ENCODE measurements at regions not wholly inside any gene's neighbourhood (a gene's known extent, or its start where the extent isn't known, plus 50 kb on each side); places are given as distances from the start of the nearest gene placed in this dataset.

- no peak for TF ChIP-seq RFX5 (IDR thresholded peaks at IDR 0.05)
- no peaks in the 10 kb centered on the region for H3K9me3 ChIP-seq
- ChIA-PET CTCF (no interaction called here), POLR2A (no interaction called here)
- FAIRE-seq (no peak), DNase-seq (ENCODE audit: low read depth in 1 of 2, low spot score in 1 of 2) (no peak), ATAC-seq (no peak)
- H3K4me3 ChIP-seq = no peak overlapping the region
- no peak overlapping the region for H3K27ac ChIP-seq
- H3K4me2 ChIP-seq = no peak overlapping the region
- H3K4me1 ChIP-seq = no peaks in the 10 kb centered on the region
- 24% methylated on average over 8 of the region's 10 CpGs for WGBS (ENCODE audit: missing lambda C conversion rate)
Measured at GRCh38 chr11:97973352-97973857, 1047.3 kb upstream of the CNTN5 start.

GRCh38 chr11:97974798-97975498 is 1045.8 kb upstream of the CNTN5 start:
- ChIA-PET POLR2A (interaction anchor here (0.7 kb wide), 1 partner anchor 432 kb away, joined by 4 read pairs; no protein-coding TSS in a partner anchor), CTCF (no interaction called here)
- no peak overlapping the region for H3K4me2 ChIP-seq
- ATAC-seq = no peak
- DNase-seq (ENCODE audit: low read depth in 1 of 2, low spot score in 1 of 2) = no peak
- TF ChIP-seq ZNF302 (CRISPR knock-in tag; IDR thresholded peaks at IDR 0.05) (no peak), EHF (CRISPR knock-in tag; IDR thresholded peaks at IDR 0.05) (no peak), FOSB (CRISPR knock-in tag; IDR thresholded peaks at IDR 0.05) (no peak), EHMT2 (IDR thresholded peaks at IDR 0.05; ENCODE audit: low read depth) (no peak), CHD4 (IDR thresholded peaks at IDR 0.05; ENCODE audit: borderline replicate concordance) (no peak)
- TF ChIP-seq, protein P1, sequence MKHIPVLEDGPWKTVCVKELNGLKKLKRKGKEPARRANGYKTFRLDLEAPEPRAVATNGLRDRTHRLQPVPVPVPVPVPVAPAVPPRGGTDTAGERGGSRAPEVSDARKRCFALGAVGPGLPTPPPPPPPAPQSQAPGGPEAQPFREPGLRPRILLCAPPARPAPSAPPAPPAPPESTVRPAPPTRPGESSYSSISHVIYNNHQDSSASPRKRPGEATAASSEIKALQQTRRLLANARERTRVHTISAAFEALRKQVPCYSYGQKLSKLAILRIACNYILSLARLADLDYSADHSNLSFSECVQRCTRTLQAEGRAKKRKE (CRISPR knock-in tag; IDR thresholded peaks at IDR 0.05; ENCODE audit: low read depth) = no peak
- no peak overlapping the region for H3K27ac ChIP-seq
- H3K9me3 ChIP-seq = no peaks in the 10 kb centered on the region
- H3K4me3 ChIP-seq = no peak overlapping the region
- FAIRE-seq = no peak
- WGBS (ENCODE audit: missing lambda C conversion rate) = 0% methylated on average over 1 of the region's 1 CpG
- no peaks in the 10 kb centered on the region for H3K4me1 ChIP-seq

- no peaks in the 10 kb centered on the region for H3K4me1 ChIP-seq
- no peaks in the 10 kb centered on the region for H3K9me3 ChIP-seq
- DNase-seq (ENCODE audit: low read depth in 1 of 2, low spot score in 1 of 2) = no peak
- WGBS (ENCODE audit: missing lambda C conversion rate) = 0% methylated on average over 1 of the region's 1 CpG
- H3K27ac ChIP-seq = no peak overlapping the region
- ChIA-PET CTCF (no interaction called here), POLR2A (no interaction called here)
- no peak for ATAC-seq
- H3K4me3 ChIP-seq = no peak overlapping the region
- FAIRE-seq = no peak
- TF ChIP-seq MAFK (IDR thresholded peaks at IDR 0.05; ENCODE audit: partially characterized antibody) (peak; percentile 38), CBX2 (IDR thresholded peaks at IDR 0.05; ENCODE audit: borderline replicate concordance, low read depth) (no peak), JUNB (IDR thresholded peaks at IDR 0.05) (no peak), FOSL2 (IDR thresholded peaks at IDR 0.05) (no peak), FOSL2 (CRISPR knock-in tag; IDR thresholded peaks at IDR 0.05) (no peak), ZC3H11A (IDR thresholded peaks at IDR 0.05) (no peak), ESRRA (IDR thresholded peaks at IDR 0.05; ENCODE audit: borderline replicate concordance, low read length) (no peak)
- H3K4me2 ChIP-seq = no peak overlapping the region
Measured at GRCh38 chr11:97977726-97978125, 1043.0 kb upstream of the CNTN5 start.

- no peak for ATAC-seq
- POLR2A ChIA-PET = no interaction called here
Measured at GRCh38 chr11:97979741-97980140, 1041.0 kb upstream of the CNTN5 start.

More at GRCh38 chr11:97979741-97980140, 1041.0 kb upstream of the CNTN5 start:
- CTCF ChIA-PET = no interaction called here
- Histone ChIP-seq H3K27ac (no peak overlapping the region), H3K4me2 (no peak overlapping the region), H3K4me3 (no peak overlapping the region), H3K4me1 (no peaks in the 10 kb centered on the region), H3K9me3 (no peaks in the 10 kb centered on the region)
- FAIRE-seq (no peak), DNase-seq (ENCODE audit: low read depth in 1 of 2, low spot score in 1 of 2) (no peak)
- WGBS (ENCODE audit: missing lambda C conversion rate) = 14% methylated on average over 2 of the region's 2 CpGs
- TF ChIP-seq ESRRA (IDR thresholded peaks at IDR 0.05; ENCODE audit: borderline replicate concordance, low read length) (no peak), CHD2 (IDR thresholded peaks at IDR 0.05; ENCODE audit: low read length, partially characterized antibody) (no peak), NR3C1 (IDR thresholded peaks at IDR 0.05) (no peak), RCOR1 (IDR thresholded peaks at IDR 0.05; ENCODE audit: low read depth, low read length) (no peak), PBX3 (IDR thresholded peaks at IDR 0.05) (no peak), FOXS1 (CRISPR knock-in tag; IDR thresholded peaks at IDR 0.05) (no peak), BHLHE40 (IDR thresholded peaks at IDR 0.05; ENCODE audit: low read depth, low read length) (no peak), ZNF302 (CRISPR knock-in tag; IDR thresholded peaks at IDR 0.05) (no peak), CBX8 (IDR thresholded peaks at IDR 0.05) (no peak), REST (IDR thresholded peaks at IDR 0.05) (no peak), HES2 (IDR thresholded peaks at IDR 0.05) (no peak), CTCF (IDR thresholded peaks at IDR 0.05) (no peak)

Measured in A549 (cell line).